ENCODE measurements at regions not wholly inside any gene's neighbourhood (a gene's known extent, or its start where the extent isn't known, plus 50 kb on each side); places are given as distances from the start of the nearest gene placed in this dataset.

- TF ChIP-seq CTCF (IDR thresholded peaks at IDR 0.05) (no peak), POLR2A (IDR thresholded peaks at IDR 0.05) (no peak)
These were observed 202.6 kb upstream of the PRPS1L1 start for GRCh38 chr7:18230271-18230670.

Measured in right lobe of liver (tissue), 4 donors.